ENCODE measurements at regions not wholly inside any gene's neighbourhood (a gene's known extent, or its start where the extent isn't known, plus 50 kb on each side); places are given as distances from the start of the nearest gene placed in this dataset.

GRCh38 chr4:108361886-108362285 is 193.2 kb upstream of the LEF1 start:
- no peak for TF ChIP-seq CTCF (IDR thresholded peaks at IDR 0.05; ENCODE audit: low read depth, low read length)
- Histone ChIP-seq H3K36me3 (no peaks in the 10 kb centered on the region), H3K4me3 (no peak overlapping the region), H3K27ac (peak overlapping the region; percentile 83), H3K9me3 (ENCODE audit: low read depth) (no peaks in the 10 kb centered on the region), H3K27me3 (no peaks in the 10 kb centered on the region), H3K4me1 (ENCODE audit: low read depth) (peaks cover 32% of the 10 kb centered on the region)
- DNase-seq (ENCODE audit: low read depth in 1 of 2, low spot score in 1 of 2) = no peak

- no peak overlapping the region for H3K4me3 ChIP-seq
- no peaks in the 10 kb centered on the region for H3K9me3 ChIP-seq (ENCODE audit: low read depth)
- H3K36me3 ChIP-seq = no peaks in the 10 kb centered on the region
- peaks cover 32% of the 10 kb centered on the region for H3K4me1 ChIP-seq (ENCODE audit: low read depth)
- no peaks in the 10 kb centered on the region for H3K27me3 ChIP-seq
- H3K27ac ChIP-seq = peak overlapping the region; percentile 83
- TF ChIP-seq CTCF (IDR thresholded peaks at IDR 0.05; ENCODE audit: low read depth, low read length) = no peak
- no peak for DNase-seq (ENCODE audit: low read depth in 1 of 2, low spot score in 1 of 2)
Measured at GRCh38 chr4:108361446-108361820, 192.7 kb upstream of the LEF1 start.

- DNase-seq (ENCODE audit: low read depth in 1 of 2, low spot score in 1 of 2) = peak; percentile 23 to 29
- Histone ChIP-seq H3K36me3 (no peaks in the 10 kb centered on the region), H3K4me1 (ENCODE audit: low read depth) (peaks cover 35% of the 10 kb centered on the region), H3K4me3 (no peak overlapping the region), H3K27ac (peak overlapping the region; percentile 83), H3K27me3 (no peaks in the 10 kb centered on the region), H3K9me3 (ENCODE audit: low read depth) (no peaks in the 10 kb centered on the region)
- no peak for TF ChIP-seq CTCF (IDR thresholded peaks at IDR 0.05; ENCODE audit: low read depth, low read length)
Measured at GRCh38 chr4:108360754-108361445, 192.2 kb upstream of the LEF1 start.

GRCh38 chr4:108359986-108360681 is 191.4 kb upstream of the LEF1 start:
- Histone ChIP-seq H3K4me1 (ENCODE audit: low read depth) (peaks cover 36% of the 10 kb centered on the region), H3K27me3 (no peaks in the 10 kb centered on the region), H3K4me3 (no peak overlapping the region), H3K9me3 (ENCODE audit: low read depth) (no peaks in the 10 kb centered on the region), H3K27ac (peak overlapping the region; percentile 83), H3K36me3 (no peaks in the 10 kb centered on the region)
- no peak for TF ChIP-seq CTCF (IDR thresholded peaks at IDR 0.05; ENCODE audit: low read depth, low read length)
- peak in 1 of 2 donors; percentile 85 for DNase-seq (ENCODE audit: low read depth in 1 of 2, low spot score in 1 of 2)

- no peaks in the 10 kb centered on the region for H3K9me3 ChIP-seq (ENCODE audit: low read depth)
- no peak for TF ChIP-seq CTCF (IDR thresholded peaks at IDR 0.05; ENCODE audit: low read depth, low read length)
- H3K36me3 ChIP-seq = no peaks in the 10 kb centered on the region
- H3K4me1 ChIP-seq (ENCODE audit: low read depth) = peaks cover 44% of the 10 kb centered on the region
- H3K27ac ChIP-seq = peak overlapping the region; percentile 83
- no peaks in the 10 kb centered on the region for H3K27me3 ChIP-seq
- no peak for DNase-seq (ENCODE audit: low read depth in 1 of 2, low spot score in 1 of 2)
- H3K4me3 ChIP-seq = no peak overlapping the region
Measured at GRCh38 chr4:108359130-108359985, 190.6 kb upstream of the LEF1 start.

Measured in cardiac muscle cell (in vitro differentiated cells and primary cell).